ENCODE measurements at regions not wholly inside any gene's neighbourhood (a gene's known extent, or its start where the extent isn't known, plus 50 kb on each side); places are given as distances from the start of the nearest gene placed in this dataset.

- no peak for TF ChIP-seq CTCF (conservative IDR thresholded peaks at IDR 0.05)
- TF ChIP-seq ZFX (IDR thresholded peaks at IDR 0.05) = no peak
Measured at GRCh38 chr9:79390077-79390698, 181.6 kb upstream of the TLE4 start.
